NCI-H82 treated with DMSO at 0.1 percent for 48 hours (cell line): ENCODE measurements at regions not wholly inside any gene's neighbourhood (a gene's known extent, or its start where the extent isn't known, plus 50 kb on each side); places are given as distances from the start of the nearest gene placed in this dataset.
"Not testable (repeated sequence)": the region's sequence is repeated elsewhere in the genome, so short reads cannot be mapped to it uniquely, and the experiment has no call there.

Source experiments
- DNase-seq: peaks from one replicate; lab custom pipeline; 2025; ENCODE audit not compliant: unreplicated experiment; lab: John Stamatoyannopoulos, UW

- DNase-seq = no peak
Observed at GRCh38 chr10:56537984-56538383, 176.9 kb upstream of the ZWINT start.

DNA sequence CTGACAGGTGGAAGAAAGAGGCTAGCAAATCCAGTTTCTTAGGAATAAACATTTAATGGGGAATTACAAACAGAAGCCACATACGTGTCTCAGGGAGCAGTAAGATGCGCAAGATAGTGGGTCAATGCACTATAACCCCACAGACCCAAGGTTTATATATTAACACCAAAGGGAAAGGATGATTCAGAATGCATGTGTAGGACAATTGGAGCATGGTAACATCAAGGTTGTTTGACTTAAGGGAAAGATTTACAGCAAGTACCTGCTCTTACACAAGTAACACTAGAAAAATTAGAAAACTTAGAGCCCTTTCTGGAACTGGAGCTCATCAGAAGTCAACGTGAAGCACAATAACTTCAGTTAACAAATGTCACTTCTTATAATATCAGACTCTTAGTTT is 161.1 kb upstream of the ZWINT start:
- DNase-seq = no peak

DNA sequence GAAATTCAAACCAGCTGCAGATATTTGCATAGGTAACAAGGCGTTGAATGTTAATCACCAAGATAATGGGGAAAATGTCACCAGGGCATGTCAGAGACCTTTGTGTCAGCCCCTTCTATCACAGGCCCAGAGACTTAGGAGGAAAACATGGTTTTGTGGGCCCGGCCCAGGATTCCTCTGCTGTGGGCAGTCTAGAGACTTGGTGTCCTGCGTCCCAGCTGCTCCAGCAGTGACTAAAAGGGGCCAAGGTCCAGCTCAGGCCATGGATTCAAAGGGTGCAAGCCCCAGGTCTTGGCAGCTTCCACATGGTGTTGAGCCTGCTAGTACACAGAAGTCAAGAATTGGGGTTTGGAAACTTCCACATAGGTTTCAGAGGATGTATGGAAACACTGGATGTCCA is 147.5 kb upstream of the ZWINT start:
- no peak for DNase-seq

DNA sequence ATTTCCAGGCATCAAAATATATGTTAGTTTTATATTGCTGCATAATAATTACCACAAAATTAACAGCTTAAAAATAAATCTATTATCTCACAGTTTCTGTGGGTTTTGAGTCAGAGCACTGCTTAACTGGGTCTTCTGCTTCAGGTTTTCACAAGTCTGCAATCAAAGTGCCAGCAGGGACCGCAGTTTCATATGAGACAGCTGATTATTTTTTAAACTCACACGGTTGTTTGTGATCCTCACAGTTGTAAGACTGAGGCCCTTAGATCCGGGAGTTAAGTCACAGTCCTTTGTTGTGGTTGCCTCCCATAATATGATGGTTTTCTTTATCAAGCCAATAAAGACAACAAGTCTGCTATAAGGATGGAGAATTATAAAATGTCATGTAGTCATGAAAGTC is 146.0 kb upstream of the ZWINT start:
- DNase-seq = no peak

DNA sequence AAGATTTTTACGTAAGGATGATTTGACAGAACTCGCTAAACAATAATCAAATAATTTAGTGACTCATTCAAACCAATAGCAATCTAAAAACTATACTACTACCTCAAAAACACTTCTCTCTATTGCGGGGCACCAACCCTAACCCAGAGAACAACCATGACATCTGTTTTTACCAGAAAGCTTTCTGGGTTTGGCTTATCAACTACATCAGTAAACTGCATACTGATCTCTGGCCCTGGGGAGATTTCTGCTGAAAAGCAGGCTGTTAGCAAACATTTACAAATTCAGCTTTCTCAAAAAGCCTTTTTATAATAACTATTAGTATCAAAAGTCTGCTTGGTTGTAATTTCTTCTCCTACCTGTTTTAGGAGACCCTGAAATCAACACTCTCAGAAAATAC is 144.5 kb upstream of the ZWINT start:
- DNase-seq = no peak

DNA sequence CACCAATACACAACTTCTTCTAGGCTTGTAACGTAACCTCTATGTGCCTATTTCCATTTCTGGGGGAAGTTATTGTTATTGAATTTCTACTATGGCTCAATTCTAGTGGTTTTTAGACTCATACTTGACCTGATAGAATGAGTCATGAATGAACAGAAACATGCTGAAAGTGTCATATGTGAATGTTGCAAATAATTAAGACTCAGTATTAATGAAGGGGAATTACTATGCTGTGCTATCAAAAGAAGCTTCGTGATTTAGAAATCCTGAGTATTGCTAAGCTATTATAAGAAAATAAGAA is 135.1 kb upstream of the ZWINT start:
- DNase-seq = no peak

DNA sequence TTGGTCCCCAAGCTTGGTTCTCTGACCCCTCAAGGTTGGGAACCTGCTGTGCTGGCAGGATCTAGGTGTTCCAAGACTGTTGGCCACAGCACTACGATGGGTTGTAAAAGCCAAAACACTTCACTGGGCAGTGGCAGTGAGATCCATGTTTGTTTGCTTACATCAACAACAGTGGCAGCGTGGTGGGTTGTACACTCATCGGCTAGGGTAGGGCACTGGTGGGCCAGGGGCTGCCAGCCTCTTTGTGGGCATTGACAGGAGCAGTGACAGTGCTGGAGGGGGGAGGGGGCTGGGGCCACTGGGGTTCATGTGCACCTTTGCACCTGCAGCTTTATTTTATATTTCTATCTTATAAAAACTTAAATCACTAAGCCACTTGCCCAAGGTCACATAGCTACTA is 126.7 kb upstream of the ZWINT start:
- no peak for DNase-seq

- no peak for DNase-seq
Observed at GRCh38 chr10:56481521-56482091, 120.5 kb upstream of the ZWINT start.

- no peak for DNase-seq
Observed at GRCh38 chr10:56472978-56473377, 111.9 kb upstream of the ZWINT start.

DNA sequence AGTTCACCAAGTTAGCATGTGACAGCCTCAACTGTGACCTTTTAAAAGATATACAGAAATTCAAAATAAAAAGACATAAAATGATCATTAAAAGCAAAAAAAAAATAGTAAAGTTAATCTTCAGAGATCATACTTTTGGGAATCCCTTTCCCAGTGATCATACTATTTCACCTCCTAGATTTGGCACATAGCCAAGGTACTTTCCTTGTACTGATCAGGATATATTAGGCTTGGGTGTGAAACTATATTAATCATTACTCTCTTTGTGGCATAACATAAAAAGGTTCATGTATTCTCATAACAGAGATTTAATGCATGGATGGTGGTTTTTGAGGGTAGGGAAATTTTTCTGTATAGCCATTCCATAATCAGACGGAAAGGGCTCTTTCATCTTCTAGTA is 109.6 kb upstream of the ZWINT start:
- no peak for DNase-seq

DNA sequence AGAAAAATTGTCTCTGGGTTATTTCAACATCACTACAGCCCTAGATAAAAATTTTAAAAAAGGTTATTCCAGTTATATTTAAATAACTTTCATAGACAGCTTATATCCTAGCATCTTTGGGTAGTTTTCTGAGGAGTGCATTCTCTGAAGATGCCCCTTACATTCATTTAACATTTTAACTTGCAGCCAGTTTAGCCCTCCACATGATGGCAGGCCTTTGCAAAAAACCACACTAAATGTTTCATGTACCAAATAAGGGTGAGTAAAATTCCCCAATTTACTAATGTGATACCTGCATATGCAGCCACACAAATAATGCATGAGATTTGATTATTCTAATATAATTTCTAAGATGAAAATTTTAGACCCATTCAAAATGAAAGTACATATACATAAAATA is 108.4 kb upstream of the ZWINT start:
- no peak for DNase-seq

GRCh38 chr10:56466005-56466404 is 104.9 kb upstream of the ZWINT start:
- no peak for DNase-seq

DNA sequence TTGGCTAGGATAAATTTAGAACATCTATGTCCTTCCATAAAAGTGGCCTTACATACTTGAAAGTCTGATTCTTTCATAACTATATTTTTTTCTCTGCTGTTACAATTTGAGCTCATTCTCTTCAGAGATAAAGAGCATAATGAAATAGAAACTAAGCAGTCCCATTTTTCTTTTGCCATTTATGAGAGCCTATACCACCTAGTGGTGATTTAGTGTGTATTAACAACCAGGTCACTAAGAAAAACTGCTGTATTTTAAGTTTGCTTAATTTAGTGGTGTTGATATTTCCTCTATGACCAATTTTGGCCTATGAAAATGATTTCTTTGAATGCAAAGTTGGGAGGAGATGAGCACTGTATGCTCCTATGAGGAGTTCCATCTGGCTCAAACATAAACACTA is 88.7 kb upstream of the ZWINT start:
- DNase-seq = peak; percentile 5

- not testable (repeated sequence) for DNase-seq
Observed at GRCh38 chr10:56447613-56448012, 86.6 kb upstream of the ZWINT start.

- not testable (repeated sequence) for DNase-seq
Observed at GRCh38 chr10:56441337-56441736, 80.3 kb upstream of the ZWINT start.
